ENCODE measurements at regions not wholly inside any gene's neighbourhood (a gene's known extent, or its start where the extent isn't known, plus 50 kb on each side); places are given as distances from the start of the nearest gene placed in this dataset.

DNA sequence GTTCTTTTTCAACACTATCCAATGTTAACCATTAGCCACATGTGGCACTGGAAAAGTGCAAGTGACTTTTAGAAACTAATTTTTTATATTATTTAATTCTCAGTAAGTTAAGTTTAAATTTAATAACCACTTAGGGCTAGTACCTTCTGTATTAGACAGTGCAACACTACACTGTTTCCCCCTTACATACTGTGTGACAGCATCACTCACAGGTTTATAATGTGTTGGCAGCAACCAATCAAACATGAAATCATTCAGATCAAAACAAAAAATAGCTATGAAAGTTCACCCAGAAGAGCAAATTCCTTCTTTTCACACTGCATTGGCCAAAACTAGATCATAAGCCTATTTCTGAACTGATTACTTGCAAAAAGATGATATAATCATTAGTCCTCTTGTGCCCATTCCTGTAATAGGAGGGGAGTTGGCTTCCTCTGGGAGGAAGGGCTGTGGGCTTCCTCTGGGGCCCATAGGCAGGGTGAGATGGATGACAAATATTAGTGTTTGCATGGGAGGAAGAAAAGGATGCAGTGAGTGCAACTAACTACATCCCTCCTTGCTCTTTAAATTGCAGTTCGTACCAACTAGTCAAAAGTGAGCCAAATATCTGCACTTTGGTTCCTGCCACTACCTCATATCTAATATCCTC is 708.1 kb upstream of the RGMB start:
- CTCF ChIA-PET, result interaction anchor here (0.6 kb wide), 1 partner anchor 578 kb away, joined by 3 read pairs; no protein-coding TSS in a partner anchor
- Mint-ChIP-seq H3K27ac (no peak overlapping the region), H3K4me1 (peaks cover 5% of the 10 kb centered on the region; the same call in 1 of the 2 replicates), H3K36me3 (no peaks in the 10 kb centered on the region), H3K27me3 (ENCODE audit: low read depth) (no peaks in the 10 kb centered on the region; the same call in 1 of the 2 replicates), H3K9me3 (no peaks in the 10 kb centered on the region), H3K4me3 (no peak overlapping the region)
- no peak for DNase-seq (ENCODE audit: low spot score)
- TF ChIP-seq ZNF263 (CRISPR knock-in tag; IDR thresholded peaks at IDR 0.05; ENCODE audit: low read depth) (no peak), GTF2I (CRISPR knock-in tag; conservative IDR thresholded peaks at IDR 0.05) (no peak), MXD4 (CRISPR knock-in tag; IDR thresholded peaks at IDR 0.05; ENCODE audit: borderline replicate concordance) (no peak), GRHL2 (CRISPR knock-in tag; IDR thresholded peaks at IDR 0.05; ENCODE audit: insufficient replicate concordance, severe bottlenecking) (no peak), GABPB1 (CRISPR knock-in tag; IDR thresholded peaks at IDR 0.05) (no peak), FOXP1 (CRISPR knock-in tag; IDR thresholded peaks at IDR 0.05; ENCODE audit: borderline replicate concordance) (no peak), JUN (CRISPR knock-in tag; IDR thresholded peaks at IDR 0.05) (no peak), NFE2L1 (CRISPR knock-in tag; IDR thresholded peaks at IDR 0.05) (no peak), SMAD3 (CRISPR knock-in tag; IDR thresholded peaks at IDR 0.05; ENCODE audit: borderline replicate concordance) (no peak), CREM (CRISPR knock-in tag; IDR thresholded peaks at IDR 0.05) (no peak), CBFB (CRISPR knock-in tag; IDR thresholded peaks at IDR 0.05; ENCODE audit: low read depth) (no peak), TCF7 (CRISPR knock-in tag; IDR thresholded peaks at IDR 0.05; ENCODE audit: low read depth) (no peak), IRF2 (CRISPR knock-in tag; IDR thresholded peaks at IDR 0.05; ENCODE audit: borderline replicate concordance, low read depth) (no peak), ZNF671 (CRISPR knock-in tag; IDR thresholded peaks at IDR 0.05) (no peak), TEAD4 (CRISPR knock-in tag; IDR thresholded peaks at IDR 0.05) (no peak), ZNF232 (CRISPR knock-in tag; IDR thresholded peaks at IDR 0.05) (no peak)
- TF ChIP-seq, protein P1, sequence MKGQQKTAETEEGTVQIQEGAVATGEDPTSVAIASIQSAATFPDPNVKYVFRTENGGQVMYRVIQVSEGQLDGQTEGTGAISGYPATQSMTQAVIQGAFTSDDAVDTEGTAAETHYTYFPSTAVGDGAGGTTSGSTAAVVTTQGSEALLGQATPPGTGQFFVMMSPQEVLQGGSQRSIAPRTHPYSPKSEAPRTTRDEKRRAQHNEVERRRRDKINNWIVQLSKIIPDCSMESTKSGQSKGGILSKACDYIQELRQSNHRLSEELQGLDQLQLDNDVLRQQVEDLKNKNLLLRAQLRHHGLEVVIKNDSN (CRISPR knock-in tag; IDR thresholded peaks at IDR 0.05), result no peak
- TF ChIP-seq, protein P2, sequence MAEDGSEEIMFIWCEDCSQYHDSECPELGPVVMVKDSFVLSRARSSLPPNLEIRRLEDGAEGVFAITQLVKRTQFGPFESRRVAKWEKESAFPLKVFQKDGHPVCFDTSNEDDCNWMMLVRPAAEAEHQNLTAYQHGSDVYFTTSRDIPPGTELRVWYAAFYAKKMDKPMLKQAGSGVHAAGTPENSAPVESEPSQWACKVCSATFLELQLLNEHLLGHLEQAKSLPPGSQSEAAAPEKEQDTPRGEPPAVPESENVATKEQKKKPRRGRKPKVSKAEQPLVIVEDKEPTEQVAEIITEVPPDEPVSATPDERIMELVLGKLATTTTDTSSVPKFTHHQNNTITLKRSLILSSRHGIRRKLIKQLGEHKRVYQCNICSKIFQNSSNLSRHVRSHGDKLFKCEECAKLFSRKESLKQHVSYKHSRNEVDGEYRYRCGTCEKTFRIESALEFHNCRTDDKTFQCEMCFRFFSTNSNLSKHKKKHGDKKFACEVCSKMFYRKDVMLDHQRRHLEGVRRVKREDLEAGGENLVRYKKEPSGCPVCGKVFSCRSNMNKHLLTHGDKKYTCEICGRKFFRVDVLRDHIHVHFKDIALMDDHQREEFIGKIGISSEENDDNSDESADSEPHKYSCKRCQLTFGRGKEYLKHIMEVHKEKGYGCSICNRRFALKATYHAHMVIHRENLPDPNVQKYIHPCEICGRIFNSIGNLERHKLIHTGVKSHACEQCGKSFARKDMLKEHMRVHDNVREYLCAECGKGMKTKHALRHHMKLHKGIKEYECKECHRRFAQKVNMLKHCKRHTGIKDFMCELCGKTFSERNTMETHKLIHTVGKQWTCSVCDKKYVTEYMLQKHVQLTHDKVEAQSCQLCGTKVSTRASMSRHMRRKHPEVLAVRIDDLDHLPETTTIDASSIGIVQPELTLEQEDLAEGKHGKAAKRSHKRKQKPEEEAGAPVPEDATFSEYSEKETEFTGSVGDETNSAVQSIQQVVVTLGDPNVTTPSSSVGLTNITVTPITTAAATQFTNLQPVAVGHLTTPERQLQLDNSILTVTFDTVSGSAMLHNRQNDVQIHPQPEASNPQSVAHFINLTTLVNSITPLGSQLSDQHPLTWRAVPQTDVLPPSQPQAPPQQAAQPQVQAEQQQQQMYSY (CRISPR knock-in tag; IDR thresholded peaks at IDR 0.05), result no peak
- TF ChIP-seq, protein P3, sequence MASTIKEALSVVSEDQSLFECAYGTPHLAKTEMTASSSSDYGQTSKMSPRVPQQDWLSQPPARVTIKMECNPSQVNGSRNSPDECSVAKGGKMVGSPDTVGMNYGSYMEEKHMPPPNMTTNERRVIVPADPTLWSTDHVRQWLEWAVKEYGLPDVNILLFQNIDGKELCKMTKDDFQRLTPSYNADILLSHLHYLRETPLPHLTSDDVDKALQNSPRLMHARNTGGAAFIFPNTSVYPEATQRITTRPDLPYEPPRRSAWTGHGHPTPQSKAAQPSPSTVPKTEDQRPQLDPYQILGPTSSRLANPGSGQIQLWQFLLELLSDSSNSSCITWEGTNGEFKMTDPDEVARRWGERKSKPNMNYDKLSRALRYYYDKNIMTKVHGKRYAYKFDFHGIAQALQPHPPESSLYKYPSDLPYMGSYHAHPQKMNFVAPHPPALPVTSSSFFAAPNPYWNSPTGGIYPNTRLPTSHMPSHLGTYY (CRISPR knock-in tag; IDR thresholded peaks at IDR 0.05), result no peak
- TF ChIP-seq, protein P4, sequence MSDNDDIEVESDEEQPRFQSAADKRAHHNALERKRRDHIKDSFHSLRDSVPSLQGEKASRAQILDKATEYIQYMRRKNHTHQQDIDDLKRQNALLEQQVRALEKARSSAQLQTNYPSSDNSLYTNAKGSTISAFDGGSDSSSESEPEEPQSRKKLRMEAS (CRISPR knock-in tag; IDR thresholded peaks at IDR 0.05), result no peak
- POLR2A ChIA-PET, result no interaction called here
- no peak for ATAC-seq

DNA sequence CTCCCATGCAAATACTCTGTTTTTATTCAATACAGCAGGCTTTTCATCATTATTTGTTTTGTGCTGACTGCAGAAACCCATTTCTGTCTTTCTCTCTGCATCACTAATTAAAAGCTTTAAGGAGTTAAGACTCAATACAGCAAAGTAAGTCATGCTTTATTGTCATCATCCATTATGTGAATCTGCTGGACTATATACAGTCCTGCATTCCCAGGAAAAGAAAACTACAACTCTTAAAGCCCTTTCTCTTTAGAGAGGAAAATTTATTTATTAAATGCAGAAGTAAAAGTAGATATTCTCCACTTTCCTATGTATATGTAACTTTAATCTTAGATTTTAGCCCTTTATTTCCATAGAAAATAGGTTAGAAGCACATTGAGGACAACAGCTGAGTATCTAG is 706.6 kb upstream of the RGMB start:
- ATAC-seq (no peak), DNase-seq (ENCODE audit: low spot score) (no peak)
- ChIA-PET CTCF (no interaction called here), POLR2A (no interaction called here)
- H3K27ac Mint-ChIP-seq, result no peak overlapping the region
- H3K9me3 Mint-ChIP-seq, result no peaks in the 10 kb centered on the region
- no peak overlapping the region for H3K4me3 Mint-ChIP-seq
- no peaks in the 10 kb centered on the region for H3K36me3 Mint-ChIP-seq
- H3K27me3 Mint-ChIP-seq (ENCODE audit: low read depth), result no peaks in the 10 kb centered on the region; the same call in 1 of the 2 replicates
- peaks cover 5% of the 10 kb centered on the region; the same call in 1 of the 2 replicates for H3K4me1 Mint-ChIP-seq
- no peak for TF ChIP-seq TP53 (CRISPR knock-in tag; IDR thresholded peaks at IDR 0.05)
- TF ChIP-seq CBFB (CRISPR knock-in tag; IDR thresholded peaks at IDR 0.05; ENCODE audit: low read depth), result no peak
- no peak for TF ChIP-seq CREM (CRISPR knock-in tag; IDR thresholded peaks at IDR 0.05)
- no peak for TF ChIP-seq GTF2I (CRISPR knock-in tag; conservative IDR thresholded peaks at IDR 0.05)
- TF ChIP-seq, protein P1 (CRISPR knock-in tag; IDR thresholded peaks at IDR 0.05), result no peak
- TF ChIP-seq GABPB1 (CRISPR knock-in tag; IDR thresholded peaks at IDR 0.05), result no peak
- no peak for TF ChIP-seq NFE2L1 (CRISPR knock-in tag; IDR thresholded peaks at IDR 0.05)
- no peak for TF ChIP-seq ZBTB21 (CRISPR knock-in tag; IDR thresholded peaks at IDR 0.05; ENCODE audit: borderline replicate concordance)
- TF ChIP-seq SOX15 (CRISPR knock-in tag; IDR thresholded peaks at IDR 0.05), result no peak
- TF ChIP-seq, protein P5, sequence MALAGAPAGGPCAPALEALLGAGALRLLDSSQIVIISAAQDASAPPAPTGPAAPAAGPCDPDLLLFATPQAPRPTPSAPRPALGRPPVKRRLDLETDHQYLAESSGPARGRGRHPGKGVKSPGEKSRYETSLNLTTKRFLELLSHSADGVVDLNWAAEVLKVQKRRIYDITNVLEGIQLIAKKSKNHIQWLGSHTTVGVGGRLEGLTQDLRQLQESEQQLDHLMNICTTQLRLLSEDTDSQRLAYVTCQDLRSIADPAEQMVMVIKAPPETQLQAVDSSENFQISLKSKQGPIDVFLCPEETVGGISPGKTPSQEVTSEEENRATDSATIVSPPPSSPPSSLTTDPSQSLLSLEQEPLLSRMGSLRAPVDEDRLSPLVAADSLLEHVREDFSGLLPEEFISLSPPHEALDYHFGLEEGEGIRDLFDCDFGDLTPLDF (CRISPR knock-in tag; IDR thresholded peaks at IDR 0.05), result no peak
- TF ChIP-seq, protein P2 (CRISPR knock-in tag; IDR thresholded peaks at IDR 0.05), result no peak

Data from WTC11 (cell line).